WERI-Rb-1 (cell line): ENCODE measurements at regions not wholly inside any gene's neighbourhood (a gene's known extent, or its start where the extent isn't known, plus 50 kb on each side); places are given as distances from the start of the nearest gene placed in this dataset.
"Not testable (repeated sequence)": the region's sequence is repeated elsewhere in the genome, so short reads cannot be mapped to it uniquely, and the experiment has no call there.

Experiments
- DNase-seq: peaks from one replicate; pipeline ENCODE4 v3.0.0-alpha.2; 2020
- H3K27ac ChIP-seq: fragments of 250-450 bp; sonication (Bioruptor Pico); 2 replicates; pipeline ENCODE4 v1.5.1; 2020; ENCODE audit warnings: mild to moderate bottlenecking, moderate library complexity
- H3K27me3 ChIP-seq: fragments of 250-450 bp; sonication (Bioruptor Pico); 2 replicates; pipeline ENCODE4 v1.5.1; 2021; ENCODE audit warnings: mild to moderate bottlenecking, low read depth, moderate library complexity; ENCODE audit not compliant: insufficient read depth, severe bottlenecking
- H3K36me3 ChIP-seq: fragments of 250-450 bp; sonication (Bioruptor Pico); 2 replicates; pipeline ENCODE4 v1.5.1; 2020; ENCODE audit warnings: mild to moderate bottlenecking, moderate library complexity
- H3K4me3 ChIP-seq: 2 replicates; pipeline ENCODE4 v1.5.1; 2011; ENCODE audit warnings: low read depth, mild to moderate bottlenecking, control low read depth, low read length
- H3K9me3 ChIP-seq: fragments of 250-450 bp; sonication (Bioruptor Pico); 2 replicates; pipeline ENCODE4 v1.5.1; 2021; ENCODE audit warnings: mild to moderate bottlenecking, moderate library complexity; ENCODE audit not compliant: severe bottlenecking
- TF ChIP-seq, protein P1 (sequence below): IDR thresholded peaks from 2 replicates; pipeline ENCODE4 v1.5.1; 2011; ENCODE audit warnings: low read depth, mild to moderate bottlenecking, control low read depth, inconsistent platforms, low read length

GRCh38 chr11:39542460-39542859 is 1917.0 kb downstream of the LRRC4C start:
- Histone ChIP-seq H3K36me3 (no peaks in the 10 kb centered on the region), H3K9me3 (no peaks in the 10 kb centered on the region), H3K4me3 (no peak overlapping the region), H3K27ac (no peak overlapping the region), H3K27me3 (peaks cover 3% of the 10 kb centered on the region)
- no peak for DNase-seq
- TF ChIP-seq, protein P1, sequence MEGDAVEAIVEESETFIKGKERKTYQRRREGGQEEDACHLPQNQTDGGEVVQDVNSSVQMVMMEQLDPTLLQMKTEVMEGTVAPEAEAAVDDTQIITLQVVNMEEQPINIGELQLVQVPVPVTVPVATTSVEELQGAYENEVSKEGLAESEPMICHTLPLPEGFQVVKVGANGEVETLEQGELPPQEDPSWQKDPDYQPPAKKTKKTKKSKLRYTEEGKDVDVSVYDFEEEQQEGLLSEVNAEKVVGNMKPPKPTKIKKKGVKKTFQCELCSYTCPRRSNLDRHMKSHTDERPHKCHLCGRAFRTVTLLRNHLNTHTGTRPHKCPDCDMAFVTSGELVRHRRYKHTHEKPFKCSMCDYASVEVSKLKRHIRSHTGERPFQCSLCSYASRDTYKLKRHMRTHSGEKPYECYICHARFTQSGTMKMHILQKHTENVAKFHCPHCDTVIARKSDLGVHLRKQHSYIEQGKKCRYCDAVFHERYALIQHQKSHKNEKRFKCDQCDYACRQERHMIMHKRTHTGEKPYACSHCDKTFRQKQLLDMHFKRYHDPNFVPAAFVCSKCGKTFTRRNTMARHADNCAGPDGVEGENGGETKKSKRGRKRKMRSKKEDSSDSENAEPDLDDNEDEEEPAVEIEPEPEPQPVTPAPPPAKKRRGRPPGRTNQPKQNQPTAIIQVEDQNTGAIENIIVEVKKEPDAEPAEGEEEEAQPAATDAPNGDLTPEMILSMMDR = no peak

DNA sequence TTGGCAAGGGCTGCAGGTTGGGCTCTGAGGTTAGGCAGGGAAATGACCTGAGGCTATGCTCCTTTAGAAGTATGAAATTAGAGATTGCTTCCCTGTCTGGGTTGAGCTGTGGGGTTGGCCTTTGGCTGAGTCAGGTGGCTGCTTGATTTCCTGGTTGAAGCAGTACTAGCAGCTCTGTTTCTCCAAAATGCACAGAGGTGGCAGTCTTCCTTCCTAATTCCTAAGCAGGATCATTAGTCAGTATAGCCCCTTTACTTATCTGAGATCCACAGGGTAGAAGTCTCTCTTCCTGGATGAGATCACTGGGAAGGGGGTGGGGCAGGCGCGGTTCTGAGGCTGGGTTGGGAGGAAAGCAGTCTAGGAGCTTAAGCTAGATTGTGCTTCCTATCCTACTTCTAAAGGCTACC is 1917.5 kb downstream of the LRRC4C start:
- H3K4me3 ChIP-seq = no peak overlapping the region
- H3K36me3 ChIP-seq = no peaks in the 10 kb centered on the region
- no peak for DNase-seq
- no peaks in the 10 kb centered on the region for H3K9me3 ChIP-seq
- H3K27ac ChIP-seq = no peak overlapping the region
- TF ChIP-seq, protein P1 = no peak
- peaks cover 3% of the 10 kb centered on the region for H3K27me3 ChIP-seq

- not testable (repeated sequence) for H3K9me3 ChIP-seq
Observed at GRCh38 chr11:39536323-39536722, 1923.1 kb downstream of the LRRC4C start.

More at GRCh38 chr11:39536323-39536722, 1923.1 kb downstream of the LRRC4C start:
- peak; percentile 22 for DNase-seq
- H3K27me3 ChIP-seq, H3K27ac ChIP-seq, H3K4me3 ChIP-seq, H3K36me3 ChIP-seq: not testable (repeated sequence)
